ENCODE measurements at regions not wholly inside any gene's neighbourhood (a gene's known extent, or its start where the extent isn't known, plus 50 kb on each side); places are given as distances from the start of the nearest gene placed in this dataset.

DNA sequence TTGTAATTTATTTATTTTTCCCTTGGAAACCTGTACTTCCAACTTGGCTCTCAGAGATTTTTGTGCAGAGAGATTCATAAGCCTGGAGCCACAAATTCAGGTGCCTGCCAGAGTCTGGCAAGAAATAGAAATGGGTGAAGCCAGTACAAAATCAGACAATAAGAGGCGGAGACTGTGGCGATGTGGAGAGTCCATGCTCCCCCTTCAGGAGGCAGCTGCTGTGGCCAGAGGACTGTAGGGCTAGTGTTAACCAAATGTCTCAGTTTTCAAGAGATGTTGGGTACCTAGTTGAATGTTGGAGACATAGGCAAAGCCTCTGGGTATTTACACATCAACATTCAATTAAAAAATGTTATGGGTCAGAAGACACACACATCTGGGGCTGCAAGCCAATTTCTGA lies 208.6 kb downstream of the PSAT1 start:
- Histone ChIP-seq H3K9ac (ENCODE audit: low read length) (no peak overlapping the region), H3K9me3 (ENCODE audit: control insufficient read depth, low read length) (no peaks in the 10 kb centered on the region), H3K4me1 (ENCODE audit: control insufficient read depth, insufficient read depth, low read length) (no peaks in the 10 kb centered on the region), H3K27me3 (replicated peaks; ENCODE audit: control insufficient read depth, insufficient read depth, low read length) (peaks cover 3% of the 10 kb centered on the region), H3K4me3 (ENCODE audit: low read length) (no peak overlapping the region), H3K36me3 (ENCODE audit: control insufficient read depth, insufficient read depth, low read length, severe bottlenecking) (no peaks in the 10 kb centered on the region)
- no peak for DNase-seq (ENCODE audit: low read depth)

GRCh38 chr9:78507037-78507436 lies 210.1 kb downstream of the PSAT1 start:
- Histone ChIP-seq H3K36me3 (ENCODE audit: control insufficient read depth, insufficient read depth, low read length, severe bottlenecking) (no peaks in the 10 kb centered on the region), H3K9ac (ENCODE audit: low read length) (no peak overlapping the region), H3K27me3 (replicated peaks; ENCODE audit: control insufficient read depth, insufficient read depth, low read length) (peaks cover 3% of the 10 kb centered on the region), H3K9me3 (ENCODE audit: control insufficient read depth, low read length) (peaks cover 6% of the 10 kb centered on the region), H3K4me3 (ENCODE audit: low read length) (no peak overlapping the region), H3K4me1 (ENCODE audit: control insufficient read depth, insufficient read depth, low read length) (no peaks in the 10 kb centered on the region)
- DNase-seq (ENCODE audit: low read depth) = no peak

DNA sequence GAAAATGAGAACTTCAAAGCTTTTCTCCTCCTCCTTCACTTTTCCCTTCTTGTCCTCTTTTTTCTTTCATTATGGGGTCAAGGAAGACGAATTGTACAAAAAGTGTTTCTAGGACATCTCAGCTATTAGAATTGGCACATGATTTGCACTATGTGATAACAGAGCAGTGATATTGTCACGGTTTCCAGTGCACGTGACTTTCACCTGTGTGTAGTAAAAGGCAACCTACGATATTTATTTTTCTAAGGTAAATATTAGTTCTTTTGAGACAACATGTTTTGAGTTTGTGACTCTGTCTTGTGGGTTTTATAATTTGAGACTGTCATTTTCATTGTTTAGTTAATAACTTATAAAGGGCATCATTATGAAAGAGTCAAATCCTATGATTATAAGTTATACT lies 213.1 kb downstream of the PSAT1 start:
- no peaks in the 10 kb centered on the region for H3K27me3 ChIP-seq (replicated peaks; ENCODE audit: control insufficient read depth, insufficient read depth, low read length)
- H3K4me3 ChIP-seq (ENCODE audit: low read length) = no peak overlapping the region
- no peaks in the 10 kb centered on the region for H3K4me1 ChIP-seq (ENCODE audit: control insufficient read depth, insufficient read depth, low read length)
- no peaks in the 10 kb centered on the region for H3K36me3 ChIP-seq (ENCODE audit: control insufficient read depth, insufficient read depth, low read length, severe bottlenecking)
- H3K9me3 ChIP-seq (ENCODE audit: control insufficient read depth, low read length) = peaks cover 6% of the 10 kb centered on the region
- no peak overlapping the region for H3K9ac ChIP-seq (ENCODE audit: low read length)
- DNase-seq (ENCODE audit: low read depth) = no peak

GRCh38 chr9:78515108-78515507 lies 218.2 kb downstream of the PSAT1 start:
- DNase-seq (ENCODE audit: low read depth) = no peak
- H3K9me3 ChIP-seq (ENCODE audit: control insufficient read depth, low read length) = peaks cover 17% of the 10 kb centered on the region
- H3K9ac ChIP-seq (ENCODE audit: low read length) = no peak overlapping the region
- H3K36me3 ChIP-seq (ENCODE audit: control insufficient read depth, insufficient read depth, low read length, severe bottlenecking) = no peaks in the 10 kb centered on the region
- no peak overlapping the region for H3K4me3 ChIP-seq (ENCODE audit: low read length)
- no peaks in the 10 kb centered on the region for H3K27me3 ChIP-seq (replicated peaks; ENCODE audit: control insufficient read depth, insufficient read depth, low read length)
- H3K4me1 ChIP-seq (ENCODE audit: control insufficient read depth, insufficient read depth, low read length) = no peaks in the 10 kb centered on the region

DNA sequence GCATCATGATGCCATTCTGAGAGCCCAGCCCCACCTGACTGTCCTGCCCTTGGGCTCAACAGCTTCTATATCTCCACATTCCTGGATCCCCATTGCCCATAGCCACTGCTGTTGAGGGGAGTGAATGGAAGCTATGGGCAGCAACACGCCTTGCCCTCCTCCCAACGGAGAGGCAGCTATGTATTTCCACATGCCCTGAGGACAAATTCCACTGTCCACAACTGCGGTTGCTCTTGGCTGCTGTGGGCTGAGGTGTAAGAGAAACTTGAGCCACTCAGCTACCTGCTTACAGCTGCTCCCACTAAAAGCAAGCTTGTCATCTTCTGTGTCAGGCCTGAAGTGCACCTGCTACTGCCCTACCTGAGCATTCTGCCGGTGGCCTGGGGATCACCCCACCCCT lies 222.9 kb downstream of the PSAT1 start:
- DNase-seq (ENCODE audit: low read depth) = no peak
- H3K4me1 ChIP-seq (ENCODE audit: control insufficient read depth, insufficient read depth, low read length) = no peaks in the 10 kb centered on the region
- no peak overlapping the region for H3K4me3 ChIP-seq (ENCODE audit: low read length)
- peaks cover 32% of the 10 kb centered on the region for H3K9me3 ChIP-seq (ENCODE audit: control insufficient read depth, low read length)
- no peak overlapping the region for H3K9ac ChIP-seq (ENCODE audit: low read length)
- no peaks in the 10 kb centered on the region for H3K27me3 ChIP-seq (replicated peaks; ENCODE audit: control insufficient read depth, insufficient read depth, low read length)
- no peaks in the 10 kb centered on the region for H3K36me3 ChIP-seq (ENCODE audit: control insufficient read depth, insufficient read depth, low read length, severe bottlenecking)

- H3K36me3 ChIP-seq (ENCODE audit: control insufficient read depth, insufficient read depth, low read length, severe bottlenecking) = no peaks in the 10 kb centered on the region
Observed at GRCh38 chr9:78521680-78522079, 224.8 kb downstream of the PSAT1 start.

DNA sequence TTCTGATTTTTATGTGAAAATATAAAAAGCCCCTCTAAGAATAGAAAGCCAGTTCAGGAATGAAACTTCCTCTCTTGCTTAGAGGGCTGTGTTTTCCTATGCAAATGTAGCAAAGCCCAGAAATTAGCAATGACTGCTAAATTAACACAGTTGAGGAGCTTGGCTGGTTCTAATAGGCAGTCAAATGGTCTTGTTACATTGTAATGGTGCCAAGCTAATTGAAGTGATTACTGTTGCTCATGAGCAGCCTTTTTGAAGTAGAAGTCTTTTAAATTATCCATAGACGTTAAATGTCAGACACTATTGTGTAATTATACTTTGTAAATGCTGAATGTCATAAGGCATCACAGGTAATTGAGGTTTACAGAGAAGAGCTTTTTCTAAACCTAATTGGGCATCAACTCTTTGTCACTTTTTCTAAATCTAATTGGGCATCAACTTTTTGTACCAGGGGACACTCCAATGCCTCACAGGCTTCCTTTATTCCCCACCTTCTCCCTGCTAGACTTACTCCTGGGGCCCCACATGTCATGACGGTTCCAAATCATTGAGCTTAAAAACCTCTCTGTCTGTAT lies 229.1 kb downstream of the PSAT1 start:
- no peak overlapping the region for H3K9ac ChIP-seq (ENCODE audit: low read length)
- no peaks in the 10 kb centered on the region for H3K4me1 ChIP-seq (ENCODE audit: control insufficient read depth, insufficient read depth, low read length)
- H3K36me3 ChIP-seq (ENCODE audit: control insufficient read depth, insufficient read depth, low read length, severe bottlenecking) = no peaks in the 10 kb centered on the region
- no peak for DNase-seq (ENCODE audit: low read depth)
- H3K27me3 ChIP-seq (replicated peaks; ENCODE audit: control insufficient read depth, insufficient read depth, low read length) = no peaks in the 10 kb centered on the region
- peaks cover 13% of the 10 kb centered on the region for H3K9me3 ChIP-seq (ENCODE audit: control insufficient read depth, low read length)
- H3K4me3 ChIP-seq (ENCODE audit: low read length) = no peak overlapping the region

More at GRCh38 chr9:78521680-78522079, 224.8 kb downstream of the PSAT1 start:
- no peaks in the 10 kb centered on the region for H3K27me3 ChIP-seq (replicated peaks; ENCODE audit: control insufficient read depth, insufficient read depth, low read length)
- H3K9me3 ChIP-seq (ENCODE audit: control insufficient read depth, low read length) = peaks cover 32% of the 10 kb centered on the region
- no peak overlapping the region for H3K4me3 ChIP-seq (ENCODE audit: low read length)
- no peaks in the 10 kb centered on the region for H3K4me1 ChIP-seq (ENCODE audit: control insufficient read depth, insufficient read depth, low read length)
- H3K9ac ChIP-seq (ENCODE audit: low read length) = no peak overlapping the region
- no peak for DNase-seq (ENCODE audit: low read depth)

DNA sequence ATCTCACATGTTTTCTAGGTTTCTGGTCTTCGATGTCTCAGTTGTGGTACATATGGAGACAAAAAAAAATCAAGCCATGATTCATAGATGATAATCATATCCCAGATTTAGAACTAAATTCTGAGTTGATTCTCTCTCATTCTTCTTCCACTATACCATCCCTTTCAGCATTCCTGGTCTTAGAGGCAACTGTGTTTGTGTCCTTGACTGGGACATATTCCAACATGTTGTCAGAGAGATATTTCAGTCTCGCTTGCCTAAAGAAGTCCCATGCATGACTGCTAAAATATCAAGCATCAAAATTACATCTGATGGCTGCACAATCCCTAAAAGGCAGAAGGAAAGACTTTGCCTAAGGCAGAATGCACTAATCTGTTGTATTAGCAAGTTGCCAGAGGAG lies 236.6 kb downstream of the PSAT1 start:
- Histone ChIP-seq H3K27me3 (replicated peaks; ENCODE audit: control insufficient read depth, insufficient read depth, low read length) (no peaks in the 10 kb centered on the region), H3K4me1 (ENCODE audit: control insufficient read depth, insufficient read depth, low read length) (no peaks in the 10 kb centered on the region), H3K9me3 (ENCODE audit: control insufficient read depth, low read length) (no peaks in the 10 kb centered on the region), H3K9ac (ENCODE audit: low read length) (no peak overlapping the region), H3K36me3 (ENCODE audit: control insufficient read depth, insufficient read depth, low read length, severe bottlenecking) (no peaks in the 10 kb centered on the region), H3K4me3 (ENCODE audit: low read length) (no peak overlapping the region)
- peak; percentile 65 for DNase-seq (ENCODE audit: low read depth)

DNA sequence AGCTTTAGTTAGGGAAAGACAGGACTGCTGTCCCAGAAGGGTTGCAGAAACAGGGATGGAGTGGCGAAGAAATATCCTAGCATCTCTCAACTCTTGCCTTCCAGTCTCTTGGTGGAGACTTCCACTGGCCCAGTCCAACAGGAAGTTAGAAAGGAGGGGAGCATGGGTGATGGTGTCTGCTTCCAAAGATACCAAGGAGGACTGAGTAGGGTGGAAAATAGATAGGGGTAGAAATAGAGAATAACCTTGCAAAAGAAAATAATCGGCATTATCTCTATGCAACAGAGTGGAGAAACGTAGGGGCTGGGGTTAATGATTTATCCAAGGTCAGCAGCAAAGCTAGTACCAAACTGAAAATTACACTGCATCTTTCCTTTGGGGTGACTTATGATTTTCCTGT lies 242.3 kb downstream of the PSAT1 start:
- H3K4me1 ChIP-seq (ENCODE audit: control insufficient read depth, insufficient read depth, low read length) = peaks cover 4% of the 10 kb centered on the region
- H3K9ac ChIP-seq (ENCODE audit: low read length) = no peak overlapping the region
- H3K9me3 ChIP-seq (ENCODE audit: control insufficient read depth, low read length) = no peaks in the 10 kb centered on the region
- H3K36me3 ChIP-seq (ENCODE audit: control insufficient read depth, insufficient read depth, low read length, severe bottlenecking) = no peaks in the 10 kb centered on the region
- no peak for DNase-seq (ENCODE audit: low read depth)
- no peak overlapping the region for H3K4me3 ChIP-seq (ENCODE audit: low read length)
- peaks cover 1% of the 10 kb centered on the region for H3K27me3 ChIP-seq (replicated peaks; ENCODE audit: control insufficient read depth, insufficient read depth, low read length)

- Histone ChIP-seq H3K9ac (ENCODE audit: low read length) (no peak overlapping the region), H3K36me3 (ENCODE audit: control insufficient read depth, insufficient read depth, low read length, severe bottlenecking) (no peaks in the 10 kb centered on the region), H3K27me3 (replicated peaks; ENCODE audit: control insufficient read depth, insufficient read depth, low read length) (peaks cover 3% of the 10 kb centered on the region), H3K4me3 (ENCODE audit: low read length) (no peak overlapping the region), H3K4me1 (ENCODE audit: control insufficient read depth, insufficient read depth, low read length) (peaks cover 4% of the 10 kb centered on the region), H3K9me3 (ENCODE audit: control insufficient read depth, low read length) (no peaks in the 10 kb centered on the region)
- DNase-seq (ENCODE audit: low read depth) = peak; percentile 60
Observed at GRCh38 chr9:78539904-78540303, 243.0 kb downstream of the PSAT1 start.

DNA sequence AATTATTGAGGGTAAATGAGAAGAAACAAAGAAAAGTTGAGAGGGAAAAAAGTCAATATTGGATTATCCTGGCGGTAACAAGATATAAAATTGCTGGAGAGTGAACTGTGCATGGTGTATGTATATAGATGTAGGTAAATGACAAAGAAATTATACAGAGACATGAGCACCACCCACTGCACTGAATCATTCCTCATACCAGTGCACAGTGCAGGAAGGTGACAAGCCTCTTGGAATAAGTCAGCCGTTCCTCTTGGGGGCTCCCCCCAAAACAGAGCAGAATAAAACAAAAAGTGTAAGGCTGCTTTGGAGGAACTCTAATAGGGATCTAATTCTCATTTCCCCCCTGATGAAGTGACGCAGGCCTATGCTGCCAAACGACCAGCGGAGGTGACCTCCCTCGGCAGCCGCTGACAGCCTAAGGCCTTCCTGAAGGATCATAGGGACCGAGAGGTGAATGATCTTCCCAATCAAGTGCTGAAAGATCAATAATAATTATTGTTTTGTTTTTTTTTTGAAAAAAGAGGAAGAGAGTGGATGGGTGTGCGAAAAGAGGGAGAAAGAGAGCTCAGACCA lies 245.0 kb downstream of the PSAT1 start:
- DNase-seq (ENCODE audit: low read depth) = no peak
- no peaks in the 10 kb centered on the region for H3K9me3 ChIP-seq (ENCODE audit: control insufficient read depth, low read length)
- H3K36me3 ChIP-seq (ENCODE audit: control insufficient read depth, insufficient read depth, low read length, severe bottlenecking) = no peaks in the 10 kb centered on the region
- H3K4me3 ChIP-seq (ENCODE audit: low read length) = no peak overlapping the region
- H3K9ac ChIP-seq (ENCODE audit: low read length) = no peak overlapping the region
- peaks cover 4% of the 10 kb centered on the region for H3K4me1 ChIP-seq (ENCODE audit: control insufficient read depth, insufficient read depth, low read length)
- peaks cover 17% of the 10 kb centered on the region for H3K27me3 ChIP-seq (replicated peaks; ENCODE audit: control insufficient read depth, insufficient read depth, low read length)

All from adipocyte (in vitro differentiated cells).